ENCODE measurements at regions not wholly inside any gene's neighbourhood (a gene's known extent, or its start where the extent isn't known, plus 50 kb on each side); places are given as distances from the start of the nearest gene placed in this dataset.

DNA sequence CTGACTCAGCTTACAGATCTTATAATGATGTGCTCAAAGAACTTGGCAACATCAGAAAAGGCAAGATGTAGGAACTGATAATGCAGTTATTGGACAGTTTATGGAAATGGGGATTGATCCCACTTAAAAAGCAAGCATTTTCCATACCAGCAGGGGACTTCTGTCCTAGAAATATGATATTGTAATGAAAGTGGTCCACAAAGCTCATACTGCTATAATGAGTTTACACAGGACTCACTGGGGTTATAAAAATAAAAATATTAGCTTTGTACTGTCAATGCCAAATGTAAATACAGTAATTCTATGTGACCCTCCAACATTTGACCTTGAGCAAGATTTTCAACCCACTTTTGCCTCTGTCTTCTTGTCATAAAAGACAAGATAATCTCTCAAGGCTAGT lies 145.5 kb upstream of the SEM1 start:
- Histone ChIP-seq H3K27me3 (ENCODE audit: insufficient read depth, low read depth) (no peaks in the 10 kb centered on the region), H3K4me3 (IDR thresholded peaks at IDR 0.05; ENCODE audit: insufficient read depth, low read depth, low read length) (no peak overlapping the region), H3K36me3 (ENCODE audit: insufficient read depth) (no peaks in the 10 kb centered on the region), H3K9ac (no peak overlapping the region), H3K79me2 (ENCODE audit: insufficient read depth, low read depth) (no peaks in the 10 kb centered on the region), H3K4me2 (no peak overlapping the region), H2AFZ (ENCODE audit: low read depth) (no peak overlapping the region), H4K20me1 (ENCODE audit: insufficient read depth) (no peaks in the 10 kb centered on the region), H3K27ac (no peak overlapping the region), H3K4me1 (ENCODE audit: low read depth, poor library complexity, severe bottlenecking) (no peaks in the 10 kb centered on the region)
- TF ChIP-seq CTCF (conservative IDR thresholded peaks at IDR 0.05; ENCODE audit: low read depth, low read length) = no peak

- H3K4me2 ChIP-seq = no peak overlapping the region
- H2AFZ ChIP-seq (ENCODE audit: low read depth) = no peak overlapping the region
- no peak overlapping the region for H3K27ac ChIP-seq
- H3K4me3 ChIP-seq (IDR thresholded peaks at IDR 0.05; ENCODE audit: insufficient read depth, low read depth, low read length) = no peak overlapping the region
- no peaks in the 10 kb centered on the region for H4K20me1 ChIP-seq (ENCODE audit: insufficient read depth)
- TF ChIP-seq CTCF (conservative IDR thresholded peaks at IDR 0.05; ENCODE audit: low read depth, low read length) = no peak
- no peaks in the 10 kb centered on the region for H3K4me1 ChIP-seq (ENCODE audit: low read depth, poor library complexity, severe bottlenecking)
- H3K9ac ChIP-seq = no peak overlapping the region
- H3K79me2 ChIP-seq (ENCODE audit: insufficient read depth, low read depth) = no peaks in the 10 kb centered on the region
- H3K27me3 ChIP-seq (ENCODE audit: insufficient read depth, low read depth) = no peaks in the 10 kb centered on the region
- H3K36me3 ChIP-seq (ENCODE audit: insufficient read depth) = no peaks in the 10 kb centered on the region
Observed at GRCh38 chr7:96855691-96856090, 146.0 kb upstream of the SEM1 start.

DNA sequence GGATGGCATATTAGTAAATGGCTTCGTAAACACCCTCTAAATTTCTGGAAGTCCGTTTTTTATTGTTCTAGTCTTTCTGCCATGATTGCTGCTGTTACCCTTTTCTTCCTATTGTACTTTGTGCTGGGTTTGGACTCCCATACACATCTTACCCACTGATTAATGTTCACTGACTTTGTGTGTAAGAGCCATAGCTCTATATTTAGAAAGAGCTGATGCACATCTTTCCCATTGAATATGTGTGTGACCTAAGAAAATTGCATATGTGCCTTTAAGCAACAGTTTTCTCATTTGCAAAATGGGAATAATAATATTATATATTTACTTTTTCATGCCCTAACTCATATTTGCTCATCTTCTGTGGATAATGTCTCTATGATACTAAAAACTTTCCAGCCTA lies 135.8 kb upstream of the DLX6 start:
- no peak overlapping the region for H3K27ac ChIP-seq
- no peaks in the 10 kb centered on the region for H3K36me3 ChIP-seq (ENCODE audit: insufficient read depth)
- no peaks in the 10 kb centered on the region for H3K79me2 ChIP-seq (ENCODE audit: insufficient read depth, low read depth)
- H3K4me1 ChIP-seq (ENCODE audit: low read depth, poor library complexity, severe bottlenecking) = no peaks in the 10 kb centered on the region
- no peaks in the 10 kb centered on the region for H3K27me3 ChIP-seq (ENCODE audit: insufficient read depth, low read depth)
- no peak overlapping the region for H3K4me2 ChIP-seq
- no peak overlapping the region for H3K9ac ChIP-seq
- no peaks in the 10 kb centered on the region for H4K20me1 ChIP-seq (ENCODE audit: insufficient read depth)
- no peak overlapping the region for H2AFZ ChIP-seq (ENCODE audit: low read depth)
- no peak for TF ChIP-seq CTCF (conservative IDR thresholded peaks at IDR 0.05; ENCODE audit: low read depth, low read length)
- H3K4me3 ChIP-seq (IDR thresholded peaks at IDR 0.05; ENCODE audit: insufficient read depth, low read depth, low read length) = no peak overlapping the region

- Histone ChIP-seq H3K27ac (no peak overlapping the region), H3K27me3 (ENCODE audit: insufficient read depth, low read depth) (no peaks in the 10 kb centered on the region), H3K79me2 (ENCODE audit: insufficient read depth, low read depth) (no peaks in the 10 kb centered on the region), H3K4me1 (ENCODE audit: low read depth, poor library complexity, severe bottlenecking) (no peaks in the 10 kb centered on the region), H2AFZ (ENCODE audit: low read depth) (no peak overlapping the region), H4K20me1 (ENCODE audit: insufficient read depth) (no peaks in the 10 kb centered on the region), H3K4me3 (IDR thresholded peaks at IDR 0.05; ENCODE audit: insufficient read depth, low read depth, low read length) (no peak overlapping the region), H3K36me3 (ENCODE audit: insufficient read depth) (no peaks in the 10 kb centered on the region), H3K9ac (no peak overlapping the region), H3K4me2 (no peak overlapping the region)
- TF ChIP-seq CTCF (conservative IDR thresholded peaks at IDR 0.05; ENCODE audit: low read depth, low read length) = no peak
Observed at GRCh38 chr7:96870185-96870584, 135.2 kb upstream of the DLX6 start.

GRCh38 chr7:96870934-96871333 lies 134.4 kb upstream of the DLX6 start:
- H3K4me2 ChIP-seq = no peak overlapping the region
- H3K4me3 ChIP-seq (IDR thresholded peaks at IDR 0.05; ENCODE audit: insufficient read depth, low read depth, low read length) = no peak overlapping the region
- no peaks in the 10 kb centered on the region for H4K20me1 ChIP-seq (ENCODE audit: insufficient read depth)
- no peak overlapping the region for H2AFZ ChIP-seq (ENCODE audit: low read depth)
- H3K79me2 ChIP-seq (ENCODE audit: insufficient read depth, low read depth) = no peaks in the 10 kb centered on the region
- no peak overlapping the region for H3K9ac ChIP-seq
- H3K27ac ChIP-seq = no peak overlapping the region
- no peaks in the 10 kb centered on the region for H3K36me3 ChIP-seq (ENCODE audit: insufficient read depth)
- no peaks in the 10 kb centered on the region for H3K27me3 ChIP-seq (ENCODE audit: insufficient read depth, low read depth)
- TF ChIP-seq CTCF (conservative IDR thresholded peaks at IDR 0.05; ENCODE audit: low read depth, low read length) = no peak
- H3K4me1 ChIP-seq (ENCODE audit: low read depth, poor library complexity, severe bottlenecking) = no peaks in the 10 kb centered on the region
